Fibroblast of upper back skin (primary cell): ENCODE measurements at regions not wholly inside any gene's neighbourhood (a gene's known extent, or its start where the extent isn't known, plus 50 kb on each side); places are given as distances from the start of the nearest gene placed in this dataset.

ENCODE experiments used
- DNase-seq: peaks from one replicate; pipeline ENCODE4 v3.0.0-alpha.2; 2013

DNA sequence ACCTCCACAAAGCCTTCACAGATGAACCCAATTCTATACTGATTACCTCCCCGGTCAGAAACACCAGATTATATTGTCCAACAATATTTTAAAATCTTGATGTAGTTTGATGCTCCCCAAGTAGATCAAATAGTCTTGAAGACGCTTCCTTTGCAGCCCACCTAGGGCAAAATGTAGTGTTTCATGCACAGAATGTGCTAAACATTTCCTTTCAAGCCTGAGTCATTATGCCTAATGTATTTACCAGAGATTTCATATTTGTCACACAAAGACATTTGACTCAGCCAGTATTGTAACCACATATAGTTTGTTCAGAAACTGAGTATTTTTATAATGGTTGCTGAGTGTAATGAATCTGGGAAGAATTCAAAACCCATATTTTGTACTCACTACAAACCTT lies 1396.8 kb downstream of the LRRC4C start:
- peak; percentile 10 for DNase-seq

DNA sequence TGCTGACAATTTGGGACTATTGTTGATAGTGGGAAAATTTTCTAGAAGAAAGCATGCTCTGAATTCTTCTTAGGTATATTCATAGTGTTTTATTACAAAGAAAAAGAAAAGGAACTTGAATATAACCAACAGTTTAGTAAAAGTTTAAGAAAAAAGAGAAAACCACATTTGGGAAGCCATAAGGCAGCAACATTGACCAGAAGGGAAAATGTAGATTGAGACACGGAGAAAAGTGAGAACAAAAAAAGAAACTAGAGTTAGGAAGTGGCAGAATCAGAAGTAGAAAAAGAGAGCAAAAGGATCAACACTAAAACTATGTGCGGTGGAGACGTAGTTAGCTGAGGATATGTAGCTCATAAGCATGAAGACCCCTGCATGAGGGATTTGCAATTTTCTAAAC lies 1398.2 kb downstream of the LRRC4C start:
- peak; percentile 2 for DNase-seq

DNA sequence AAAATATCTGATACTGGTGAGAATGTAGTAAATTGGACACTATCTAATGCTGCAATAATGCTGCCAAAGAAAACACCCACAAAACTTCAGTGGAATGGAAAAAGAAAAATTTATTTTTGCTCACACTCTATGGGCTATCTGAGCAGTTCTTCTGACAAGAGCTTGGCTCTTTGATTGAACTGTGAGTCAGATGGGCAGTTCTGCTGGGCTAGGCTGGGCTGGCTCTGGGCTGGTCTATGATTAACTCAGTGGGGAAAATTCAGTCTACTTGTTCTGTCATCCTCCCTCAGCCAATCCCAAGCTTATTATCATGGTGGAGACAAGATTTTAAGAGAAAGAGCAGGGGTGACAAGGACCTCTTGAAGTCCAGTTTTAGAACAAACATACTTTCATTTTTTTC lies 1404.8 kb downstream of the LRRC4C start:
- DNase-seq = peak; percentile 3

DNA sequence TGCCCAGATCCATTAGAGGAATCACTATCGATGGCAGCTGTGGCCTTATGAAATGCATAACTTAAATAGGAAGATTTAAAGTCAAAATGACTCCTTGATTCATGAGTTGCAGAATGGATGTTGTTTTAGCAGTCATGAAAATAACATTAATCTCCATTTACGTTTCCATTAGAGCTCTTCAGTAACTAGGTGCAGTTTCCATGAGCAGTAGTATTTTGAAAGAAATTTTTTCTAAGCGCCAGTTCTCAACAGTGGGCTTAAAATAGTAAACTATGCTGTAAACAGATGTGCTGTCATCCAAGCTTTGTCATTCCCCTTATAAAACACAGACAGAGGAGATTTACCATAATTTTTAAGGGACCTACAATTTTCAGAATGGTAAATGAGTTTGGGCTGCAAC lies 1414.1 kb downstream of the LRRC4C start:
- no peak for DNase-seq

DNA sequence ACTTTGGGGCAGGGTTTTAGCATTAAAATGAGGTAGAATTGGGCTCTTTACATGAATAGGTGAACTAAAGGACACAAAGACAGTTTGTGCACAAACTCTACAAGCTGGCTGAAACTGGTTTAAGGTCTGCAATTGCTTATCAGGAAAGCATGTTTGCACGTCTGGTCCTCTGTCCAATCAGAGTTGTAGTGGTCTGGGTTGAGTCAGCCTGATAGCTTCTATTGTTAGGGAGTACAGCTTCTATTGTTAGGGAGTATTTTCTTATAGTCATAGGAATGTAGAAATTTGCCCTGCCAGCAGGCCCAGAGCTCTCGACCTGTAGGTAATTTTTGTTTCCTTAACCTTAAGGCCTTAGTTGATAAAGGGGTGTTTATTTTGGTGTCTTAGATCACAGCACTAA lies 1422.4 kb downstream of the LRRC4C start:
- no peak for DNase-seq

DNA sequence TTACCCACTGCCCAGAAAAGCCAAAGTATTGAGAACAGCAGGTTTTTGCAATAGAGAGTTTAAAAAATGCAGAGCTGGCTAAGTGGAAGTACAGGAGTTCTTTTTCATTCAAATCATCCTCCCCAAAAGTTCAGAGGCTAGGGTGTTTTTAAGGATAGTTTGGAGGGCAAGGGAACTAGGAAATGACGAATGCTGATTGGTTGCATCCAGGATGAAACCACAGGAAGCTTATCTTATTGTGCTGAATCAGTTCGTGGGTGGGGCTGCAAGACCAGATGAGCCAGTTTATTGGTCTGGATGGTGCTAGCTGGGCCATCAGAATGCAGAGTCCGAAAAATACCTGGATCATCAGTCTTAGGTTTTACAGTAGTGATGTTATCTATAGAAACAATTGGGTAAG lies 1427.1 kb downstream of the LRRC4C start:
- DNase-seq = no peak

DNA sequence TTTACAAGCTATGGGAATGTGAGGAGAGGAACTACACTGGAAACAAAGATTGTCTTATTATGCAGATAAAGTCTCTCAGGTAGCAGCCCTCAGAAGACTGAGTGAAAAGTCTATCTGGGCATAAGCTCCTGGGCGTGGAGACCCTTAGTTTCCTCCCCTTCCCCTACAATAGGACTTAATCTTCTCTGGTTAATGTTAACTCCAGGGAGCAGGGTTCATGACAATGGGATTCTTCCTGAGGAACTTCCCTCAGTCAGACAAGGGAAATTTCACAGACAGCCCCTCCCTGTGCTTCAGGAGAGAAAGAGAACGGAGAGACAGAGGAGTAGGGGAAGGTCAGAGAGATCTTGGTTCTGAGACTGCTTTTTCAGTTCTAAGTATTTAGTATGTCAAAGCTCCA lies 1428.6 kb downstream of the LRRC4C start:
- DNase-seq = no peak

DNA sequence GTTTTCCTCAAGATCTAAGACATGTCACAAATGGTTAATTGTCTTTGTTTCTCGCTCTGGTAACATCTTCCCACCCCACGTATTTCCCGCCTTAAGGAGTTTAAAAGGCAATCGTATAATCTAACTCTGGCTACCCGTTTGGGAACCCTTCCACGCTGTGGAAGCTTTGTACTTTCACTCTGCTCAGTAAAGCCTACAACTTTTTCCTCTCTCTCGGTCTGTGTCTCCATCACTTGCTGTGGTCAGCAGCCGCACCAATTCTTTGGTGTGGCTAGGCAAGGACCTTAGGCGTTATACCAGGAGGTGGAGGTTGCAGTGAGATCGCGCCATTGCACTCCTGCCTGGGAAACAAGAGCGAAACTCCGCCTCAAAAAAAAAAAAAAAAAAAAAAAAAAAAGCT lies 1430.1 kb downstream of the LRRC4C start:
- no peak for DNase-seq

DNA sequence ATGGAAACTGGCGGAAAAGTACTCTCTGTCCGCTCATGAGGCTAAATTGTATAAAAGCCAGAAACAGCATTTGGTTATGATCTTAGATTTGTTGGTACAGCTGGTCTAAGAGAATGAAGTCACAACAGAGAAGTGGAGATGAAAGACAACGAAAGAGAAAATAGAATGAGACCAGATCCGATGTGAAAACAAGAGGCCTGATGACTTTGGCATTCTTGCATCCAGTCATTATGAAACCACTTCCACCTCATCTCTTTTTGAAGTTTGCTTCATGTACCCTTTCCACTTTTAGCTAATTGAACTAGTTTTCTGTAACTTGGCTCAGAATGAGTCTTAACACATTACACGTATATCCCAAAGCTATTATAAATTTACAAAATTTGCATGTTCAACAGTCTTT lies 1431.7 kb downstream of the LRRC4C start:
- no peak for DNase-seq

DNA sequence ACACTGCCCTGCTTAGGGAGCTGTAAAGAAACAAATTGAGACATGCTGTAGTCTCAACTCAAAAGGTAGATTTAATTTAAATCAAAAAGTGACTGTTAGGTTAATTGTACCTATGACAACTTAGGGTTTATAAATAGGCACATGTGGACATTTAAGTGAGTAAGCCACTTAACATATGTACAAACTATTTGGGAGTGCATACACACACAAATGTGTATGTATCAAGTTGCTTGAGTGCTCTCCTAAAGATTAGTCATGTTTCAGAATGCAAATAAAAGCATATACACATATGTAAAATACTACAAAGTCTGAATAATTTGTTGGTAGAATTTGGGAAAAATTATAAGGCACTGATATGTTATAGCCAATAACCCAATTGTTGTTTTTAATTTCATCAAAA lies 1435.7 kb downstream of the LRRC4C start:
- DNase-seq = no peak

DNA sequence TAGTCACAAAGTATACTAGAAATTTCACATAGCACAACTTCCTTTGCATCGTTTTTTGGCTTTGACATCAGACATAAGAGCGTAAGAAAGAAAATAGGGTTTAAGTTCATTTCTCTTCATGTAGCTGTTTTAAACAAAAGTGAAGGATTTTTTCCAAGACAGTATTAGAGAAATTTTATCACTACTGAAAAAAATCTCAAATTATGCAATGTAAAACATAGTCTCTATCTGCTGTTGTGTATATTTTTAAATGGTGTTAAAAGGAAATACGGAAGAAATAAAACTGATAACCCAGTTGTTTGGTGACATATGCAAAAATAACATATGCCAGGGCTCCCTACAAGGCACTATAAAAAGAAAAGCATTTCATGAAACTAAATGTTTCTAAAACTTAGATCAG lies 1449.4 kb downstream of the LRRC4C start:
- no peak for DNase-seq

DNA sequence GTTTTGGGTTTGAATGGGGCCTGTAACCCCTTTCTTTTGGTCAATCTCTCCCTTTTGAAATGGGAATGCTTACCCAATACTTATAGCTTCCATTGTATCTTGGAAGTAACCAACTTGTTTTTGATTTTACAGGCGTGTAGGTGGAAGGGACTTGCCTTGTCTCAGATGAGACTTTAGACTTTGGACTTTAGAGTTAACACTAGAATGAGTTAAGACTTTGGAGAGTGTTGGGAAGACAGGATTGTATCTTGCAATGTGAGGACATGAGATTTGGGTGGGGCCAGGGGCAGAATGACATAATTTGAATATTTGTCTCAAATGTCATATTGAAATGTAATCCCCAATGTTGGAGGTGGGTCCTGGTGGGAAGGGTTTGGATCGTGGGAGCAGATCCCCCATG lies 1466.9 kb downstream of the LRRC4C start:
- no peak for DNase-seq

DNA sequence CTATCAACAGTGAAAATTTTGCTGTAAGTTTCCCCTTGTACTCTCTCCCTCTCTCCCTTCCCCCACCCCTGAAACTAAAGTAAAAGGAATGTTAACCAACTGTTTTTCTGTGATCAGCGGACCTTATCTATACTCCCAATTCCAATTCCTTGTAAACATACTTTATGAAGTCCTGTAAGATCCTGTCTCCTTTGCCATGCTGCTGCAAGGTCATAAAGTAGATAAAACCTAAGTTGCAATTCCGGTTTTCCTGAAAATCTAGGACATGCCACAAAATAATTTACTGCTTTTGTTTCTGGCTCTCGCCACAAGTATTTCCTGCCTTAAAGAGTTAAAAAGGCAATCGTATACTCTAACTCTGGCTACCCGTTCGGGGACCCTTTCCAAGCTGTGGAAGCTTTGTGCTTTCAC lies 1469.0 kb downstream of the LRRC4C start:
- no peak for DNase-seq

DNA sequence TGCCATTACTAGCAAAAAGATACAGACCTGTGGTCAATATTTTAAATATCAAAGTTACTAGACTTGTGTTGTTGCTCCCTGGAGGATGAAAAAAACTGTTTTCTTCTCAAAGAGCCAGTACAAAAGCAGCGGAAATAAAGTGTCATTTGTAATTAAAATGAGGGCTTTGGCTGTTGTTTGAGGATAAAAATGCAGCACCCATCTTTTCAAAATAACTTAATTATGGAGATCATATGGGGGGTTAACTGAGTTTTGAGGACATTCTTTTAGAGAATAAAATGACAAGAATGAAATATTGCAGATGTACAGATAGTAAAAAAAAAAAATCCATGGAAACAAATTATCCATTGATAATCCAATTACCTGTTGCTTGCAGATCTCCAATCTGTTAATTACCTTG lies 1484.4 kb downstream of the LRRC4C start:
- no peak for DNase-seq

DNA sequence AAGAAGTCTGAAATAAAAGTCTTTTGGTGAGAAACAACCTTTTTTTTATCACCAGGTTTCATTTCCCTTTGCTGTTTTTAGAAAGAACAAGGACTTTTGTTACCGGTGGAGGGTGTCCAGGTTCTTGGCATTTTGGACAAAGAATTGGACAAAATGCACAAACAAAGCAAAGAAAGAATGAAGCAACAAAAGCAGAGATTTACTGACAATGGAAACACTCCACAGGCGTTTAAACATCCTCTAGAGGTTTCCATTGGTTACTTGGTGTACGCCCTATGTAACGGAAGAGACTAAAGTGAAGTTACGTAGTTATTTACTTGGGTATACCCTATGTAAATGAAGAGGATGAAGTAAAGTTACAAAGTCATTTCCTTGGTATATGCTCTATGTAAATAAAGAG lies 1487.0 kb downstream of the LRRC4C start:
- no peak for DNase-seq

DNA sequence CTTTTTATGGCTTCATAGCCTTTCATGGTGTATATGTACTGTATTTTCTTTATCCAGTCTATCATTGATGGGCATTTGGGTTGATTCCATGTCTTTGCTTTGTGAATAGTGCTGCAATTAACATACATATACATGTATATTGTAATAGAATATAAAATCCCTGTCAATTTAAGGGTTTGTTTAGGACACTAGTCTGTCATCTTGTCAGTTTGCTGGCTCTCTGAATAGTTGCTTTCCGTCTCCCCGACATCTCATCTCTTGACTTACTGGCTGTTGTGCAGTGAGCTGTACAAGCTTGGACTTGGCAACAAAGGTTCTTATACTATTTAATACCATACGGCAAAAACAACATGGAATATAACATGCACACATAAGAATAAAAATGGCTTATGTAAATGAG lies 1487.5 kb downstream of the LRRC4C start:
- DNase-seq = no peak

DNA sequence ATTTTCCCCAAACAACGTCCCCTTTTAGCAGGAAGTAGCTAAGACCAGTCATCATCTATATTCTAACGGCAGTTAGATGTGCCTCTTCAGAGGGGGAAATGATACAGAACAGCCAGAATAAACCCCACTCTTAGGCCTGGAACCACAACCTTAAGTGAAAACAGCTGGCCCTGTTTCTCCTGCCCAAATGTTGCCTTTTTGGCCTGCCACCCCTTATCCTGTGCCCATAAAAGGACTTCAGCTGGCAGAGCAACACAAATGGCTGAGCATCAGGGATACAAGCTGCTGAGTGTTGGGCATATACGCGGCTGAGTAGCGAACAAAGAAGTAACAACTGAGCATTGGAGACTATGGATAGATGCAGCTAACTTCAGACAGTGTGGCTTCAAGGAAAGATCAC lies 1491.4 kb downstream of the LRRC4C start:
- no peak for DNase-seq

DNA sequence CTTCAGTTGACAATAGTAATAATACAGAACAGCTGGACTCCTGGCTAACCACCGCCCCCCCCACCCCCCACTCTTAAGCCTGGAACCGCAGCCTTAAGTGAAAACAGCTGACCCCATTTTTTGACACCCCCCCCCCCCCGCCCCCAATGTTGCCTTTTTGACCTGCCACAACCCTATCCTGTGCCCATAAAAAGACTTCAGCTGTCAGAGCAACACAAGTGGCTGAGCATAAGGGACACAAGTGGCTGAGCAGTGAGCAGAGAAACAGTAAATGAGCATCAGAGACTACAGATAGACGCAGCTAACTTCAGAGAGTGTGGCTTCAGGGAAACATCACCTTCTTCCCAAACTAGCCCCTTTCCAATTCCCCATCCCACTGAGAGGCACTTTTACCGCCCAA lies 1493.8 kb downstream of the LRRC4C start:
- DNase-seq = no peak

DNA sequence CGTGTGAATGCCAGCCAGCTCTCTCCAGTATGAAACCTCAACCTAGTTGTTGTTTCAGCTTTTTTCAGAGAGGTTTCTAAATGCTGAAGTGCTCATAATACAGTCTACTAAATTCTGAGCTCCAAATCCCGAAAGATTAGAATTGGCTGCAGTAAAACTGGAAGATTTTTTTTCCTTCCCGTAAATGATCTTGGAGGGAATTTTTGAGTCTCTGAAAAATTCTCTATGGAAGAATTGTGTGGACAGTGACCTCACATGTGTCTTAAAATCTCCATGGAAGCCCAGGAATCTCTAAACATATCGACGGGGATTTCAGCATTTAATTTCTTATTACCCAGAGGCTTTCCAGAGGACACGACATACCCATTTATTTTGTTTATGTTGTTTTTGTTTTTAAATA lies 1499.2 kb downstream of the LRRC4C start:
- DNase-seq = no peak

DNA sequence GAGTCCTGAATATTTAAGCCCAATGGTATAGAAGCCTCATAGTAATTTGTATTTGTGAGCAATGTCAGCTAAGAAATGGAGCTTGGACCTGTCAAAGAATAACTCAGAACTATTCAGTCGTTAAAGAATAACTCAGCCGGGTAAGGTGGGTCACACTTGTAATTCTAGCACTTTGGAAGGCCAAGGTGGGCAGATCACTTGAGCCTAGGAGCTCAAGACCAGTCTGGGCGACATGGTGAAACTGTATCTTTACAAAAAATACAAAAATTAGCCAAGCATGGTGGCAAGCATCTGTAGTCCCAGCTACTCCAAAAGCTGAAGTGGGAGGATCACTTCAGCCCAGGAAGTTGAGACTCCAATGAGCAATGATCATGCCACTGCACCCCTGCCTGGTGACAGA lies 1526.5 kb downstream of the LRRC4C start:
- DNase-seq = no peak

DNA sequence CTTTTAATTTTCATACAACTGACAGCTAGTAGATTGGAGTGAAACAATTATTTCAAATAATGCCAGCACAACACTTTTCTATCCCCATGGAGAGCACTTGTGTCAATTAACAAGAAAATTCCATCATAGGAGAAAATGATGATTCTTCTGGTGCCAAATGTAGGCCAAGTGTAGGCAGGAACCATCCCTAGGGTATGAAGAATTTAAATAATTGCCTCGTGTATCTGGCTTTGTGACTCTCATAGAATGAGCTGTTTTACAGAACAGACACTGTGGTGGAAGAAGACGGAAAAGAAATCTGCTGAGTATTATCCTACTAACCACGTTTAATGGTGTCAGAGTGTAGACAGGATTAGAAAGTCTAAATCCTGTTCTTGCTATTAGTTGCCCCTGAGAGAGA lies 1542.2 kb downstream of the LRRC4C start:
- no peak for DNase-seq

DNA sequence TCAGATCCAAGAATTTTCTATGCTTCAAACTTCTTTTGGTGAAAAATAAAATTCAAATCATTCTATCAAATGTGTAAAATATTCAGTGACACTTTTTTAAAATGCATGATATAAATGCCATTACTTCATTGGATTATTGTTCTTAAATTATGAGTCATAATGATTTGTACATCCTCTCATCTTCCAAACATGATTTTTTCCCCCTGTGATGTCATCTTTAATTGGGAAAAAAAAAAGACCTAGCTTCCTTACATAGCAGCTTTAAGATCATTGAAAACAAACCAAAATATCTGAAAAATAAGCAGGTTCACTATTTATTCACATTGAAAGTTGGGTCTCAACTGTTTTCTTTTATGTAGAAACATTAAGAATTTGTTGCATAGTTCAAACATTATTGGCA lies 1549.4 kb downstream of the LRRC4C start:
- DNase-seq = no peak

DNA sequence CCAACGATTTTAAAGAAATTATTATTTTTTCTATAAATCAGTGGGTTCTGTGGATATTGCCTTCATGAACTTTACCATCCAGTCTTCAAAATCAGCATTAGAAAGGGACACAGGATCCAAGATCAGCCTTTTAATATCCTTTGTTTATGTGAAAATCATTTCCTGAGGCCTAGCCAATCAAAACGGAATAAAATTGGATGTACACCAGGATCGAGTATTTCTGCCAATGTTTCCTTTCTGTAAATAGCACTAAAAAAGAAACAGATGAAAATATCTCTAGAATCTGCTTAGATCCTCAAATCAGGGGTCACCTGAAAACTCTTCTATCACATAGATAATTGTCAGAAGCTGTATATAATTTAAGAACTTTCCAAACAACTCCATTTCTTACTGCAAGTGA lies 1598.5 kb downstream of the LRRC4C start:
- no peak for DNase-seq

DNA sequence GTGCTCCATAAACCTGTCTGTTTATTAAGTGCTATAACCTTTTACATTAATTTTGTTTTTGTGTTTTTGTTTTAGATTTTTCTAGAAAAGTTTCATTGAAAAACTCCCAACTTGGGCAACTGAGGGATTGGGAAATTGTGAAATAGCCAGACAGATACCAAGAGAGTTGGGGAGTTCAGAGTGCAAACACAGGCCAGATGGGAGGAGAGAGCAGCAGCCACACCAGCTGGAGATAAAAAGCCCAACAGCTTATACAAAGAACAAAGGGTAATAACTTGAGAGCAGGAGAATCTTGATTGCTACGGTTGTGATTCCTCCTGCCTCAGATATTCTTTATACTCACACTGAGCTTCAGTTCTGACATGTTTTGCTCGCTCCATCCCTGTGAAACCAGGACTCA lies 1642.2 kb downstream of the LRRC4C start:
- DNase-seq = no peak

DNA sequence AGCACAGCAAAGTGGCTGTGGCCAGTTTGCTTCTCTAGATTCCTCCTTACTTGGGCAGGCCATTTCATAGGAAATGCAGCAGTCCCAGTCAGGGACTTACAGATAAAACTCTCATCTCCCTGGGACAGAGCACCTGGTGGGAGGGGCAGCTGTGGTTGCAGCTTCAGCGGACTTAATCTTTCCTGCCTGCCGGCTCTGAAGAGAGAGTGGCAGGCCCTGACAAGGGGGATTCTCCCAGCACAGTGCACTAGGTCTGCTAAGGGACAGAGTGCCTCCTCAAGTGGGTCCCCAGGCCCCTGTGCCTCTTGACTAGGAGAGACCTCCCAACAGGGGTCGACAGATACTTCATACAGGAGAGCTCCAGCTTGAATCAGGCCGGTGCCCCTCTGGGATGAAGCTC lies 1649.1 kb downstream of the LRRC4C start:
- DNase-seq = no peak

DNA sequence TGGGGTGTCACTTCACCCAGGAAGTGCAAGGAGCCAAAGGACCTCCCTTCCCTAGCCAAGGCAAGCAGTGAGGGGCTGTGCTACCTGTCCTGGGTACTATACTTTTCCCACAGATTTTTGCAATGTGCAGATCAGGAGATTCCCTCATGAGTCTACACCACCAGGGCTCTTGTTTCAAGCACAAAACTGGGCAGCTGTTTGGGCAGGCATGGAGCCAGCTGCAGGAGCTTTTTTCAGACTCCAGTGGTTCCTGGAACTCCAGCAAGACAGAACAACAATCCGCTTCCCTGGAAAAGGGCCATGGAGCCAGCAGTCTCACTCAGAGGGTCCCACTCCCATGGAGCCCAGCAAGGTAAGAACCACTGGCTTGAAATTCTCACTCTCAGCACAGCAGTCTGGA lies 1649.6 kb downstream of the LRRC4C start:
- DNase-seq = no peak
